HL-60 (cell line): ENCODE measurements at regions not wholly inside any gene's neighbourhood (a gene's known extent, or its start where the extent isn't known, plus 50 kb on each side); places are given as distances from the start of the nearest gene placed in this dataset.

Experiments used
- CTCF ChIP-seq: IDR thresholded peaks from one replicate; pipeline ENCODE4 v1.5.1; 2011; ENCODE audit warnings: low read length, control low read depth, inconsistent platforms; ENCODE audit not compliant: insufficient read depth
- GABPA ChIP-seq: IDR thresholded peaks from 2 replicates; pipeline ENCODE4 v1.6.1; 2012; ENCODE audit warnings: low read depth
- POLR2AphosphoS5 ChIP-seq: IDR thresholded peaks from 2 replicates; pipeline ENCODE4 v1.6.1; 2012; ENCODE audit warnings: low read depth
- REST ChIP-seq: IDR thresholded peaks from 2 replicates; pipeline ENCODE4 v1.6.1; 2012; ENCODE audit warnings: low read depth; ENCODE audit not compliant: insufficient replicate concordance
- SPI1 ChIP-seq: IDR thresholded peaks from 2 replicates; pipeline ENCODE4 v1.6.1; 2012; ENCODE audit warnings: low read depth, mild to moderate bottlenecking, borderline replicate concordance

GRCh38 chr12:78385541-78385940 lies 479.0 kb upstream of the SYT1 start:
- TF ChIP-seq CTCF (no peak), POLR2AphosphoS5 (no peak), SPI1 (no peak), REST (no peak), GABPA (no peak)
